ENCODE measurements at regions not wholly inside any gene's neighbourhood (a gene's known extent, or its start where the extent isn't known, plus 50 kb on each side); places are given as distances from the start of the nearest gene placed in this dataset.

- TF ChIP-seq CTCF (IDR thresholded peaks at IDR 0.05) (no peak), POLR2A (IDR thresholded peaks at IDR 0.05) (no peak)
Observed at GRCh38 chr11:26268980-26269660, 62.8 kb upstream of the ANO3 start.

Data from adrenal gland (tissue), 5 donors.